ENCODE measurements at regions not wholly inside any gene's neighbourhood (a gene's known extent, or its start where the extent isn't known, plus 50 kb on each side); places are given as distances from the start of the nearest gene placed in this dataset.

GRCh38 chr5:74174366-74174765 is 466.2 kb downstream of the ENC1 start:
- no peak for DNase-seq

GRCh38 chr5:74173665-74174064 is 466.9 kb downstream of the ENC1 start:
- DNase-seq: no peak

- no peak for DNase-seq
These were observed 467.3 kb downstream of the ENC1 start for GRCh38 chr5:74173241-74173640.

- DNase-seq: no peak
These were observed 470.8 kb downstream of the ENC1 start for GRCh38 chr5:74169701-74170100.

- no peak for DNase-seq
These were observed 472.6 kb downstream of the ENC1 start for GRCh38 chr5:74167930-74168315.

- no peak for DNase-seq
These were observed 473.2 kb downstream of the ENC1 start for GRCh38 chr5:74167206-74167929.

GRCh38 chr5:74166064-74166463 is 474.5 kb downstream of the ENC1 start:
- DNase-seq: no peak

GRCh38 chr5:74164725-74165235 is 475.7 kb downstream of the ENC1 start:
- peak; percentile 67 for DNase-seq

- no peak for DNase-seq
These were observed 478.0 kb downstream of the ENC1 start for GRCh38 chr5:74162524-74162923.

- DNase-seq: no peak
These were observed 479.4 kb downstream of the ENC1 start for GRCh38 chr5:74161170-74161569.

- no peak for DNase-seq
These were observed 483.7 kb downstream of the ENC1 start for GRCh38 chr5:74156728-74157383.

GRCh38 chr5:74155501-74155900 is 485.0 kb downstream of the ENC1 start:
- no peak for DNase-seq

GRCh38 chr5:74154526-74154925 is 486.0 kb downstream of the ENC1 start:
- no peak for DNase-seq

- no peak for DNase-seq
These were observed 487.2 kb downstream of the ENC1 start for GRCh38 chr5:74153255-74153790.

- no peak for DNase-seq
These were observed 487.8 kb downstream of the ENC1 start for GRCh38 chr5:74152625-74153254.

GRCh38 chr5:74152136-74152535 is 488.4 kb downstream of the ENC1 start:
- no peak for DNase-seq

GRCh38 chr5:74149395-74149794 is 491.1 kb downstream of the ENC1 start:
- DNase-seq: peak; percentile 89

GRCh38 chr5:74148321-74148720 is 492.2 kb downstream of the ENC1 start:
- peak; percentile 85 for DNase-seq

GRCh38 chr5:74146796-74147195 is 493.7 kb downstream of the ENC1 start:
- DNase-seq: peak; percentile 96

- DNase-seq: no peak
These were observed 494.6 kb downstream of the ENC1 start for GRCh38 chr5:74145951-74146350.

GRCh38 chr5:74143721-74144330 is 496.7 kb downstream of the ENC1 start:
- DNase-seq: no peak

GRCh38 chr5:74143151-74143550 is 497.4 kb downstream of the ENC1 start:
- no peak for DNase-seq

GRCh38 chr5:74141053-74141452 is 499.5 kb downstream of the ENC1 start:
- no peak for DNase-seq
